HEK293 (cell line): ENCODE measurements at regions not wholly inside any gene's neighbourhood (a gene's known extent, or its start where the extent isn't known, plus 50 kb on each side); places are given as distances from the start of the nearest gene placed in this dataset.

Experiments used
- CTCF ChIA-PET: fragments of 350-600 bp; formaldehyde crosslinking; extraction: SDS; loops from one replicate; lab custom pipeline; 2021; ENCODE audit warnings: antibody characterized with exemption; lab: Yijun Ruan, JAX
- POLR2A ChIA-PET: fragments of 300-600 bp; formaldehyde crosslinking; extraction: SDS; loops from one replicate; lab custom pipeline; 2020; ENCODE audit warnings: antibody characterized with exemption, inconsistent platforms; lab: Yijun Ruan, JAX
- H3K27ac ChIP-seq: fragments of 200-500 bp; sonication (Bioruptor generic); 2 replicates; pipeline ENCODE4 v1.5.1; 2014; ENCODE audit warnings: low read depth, low read length, control low read depth, inconsistent platforms; ENCODE audit errors: extremely low read depth
- H3K36me3 ChIP-seq, 2 experiments: fragments of 200-500 bp in 1 of 2; sonication (Bioruptor generic) in 1 of 2; 1 replicate in 1 of 2; 2 replicates in 1 of 2; pipeline ENCODE4 v1.5.1; 2014 to 2017; ENCODE audit warnings: inconsistent platforms in 2 of 2, low read length in 2 of 2; ENCODE audit not compliant: control insufficient read depth in 2 of 2, insufficient read depth in 1 of 2
- H3K4me1 ChIP-seq: fragments of 200-500 bp; sonication (Bioruptor generic); 2 replicates; pipeline ENCODE4 v1.5.1; 2014; ENCODE audit warnings: mild to moderate bottlenecking, low read length, inconsistent platforms; ENCODE audit not compliant: control insufficient read depth, insufficient read depth
- H3K4me3 ChIP-seq: 2 replicates; pipeline ENCODE4 v1.5.1; 2011; ENCODE audit warnings: low read depth, mild to moderate bottlenecking, control low read depth, low read length, moderate library complexity
- H3K9me3 ChIP-seq: fragments of 200-500 bp; sonication (Bioruptor generic); 2 replicates; pipeline ENCODE4 v1.5.1; 2014; ENCODE audit warnings: low read depth, low read length, inconsistent platforms; ENCODE audit not compliant: control insufficient read depth, insufficient read depth
- PRDM1 ChIP-seq: fragments of 450-650 bp; formaldehyde crosslinking; IDR thresholded peaks from 2 replicates; pipeline ENCODE4; 2016; ENCODE audit warnings: missing biosample characterization, missing genetic modification characterization
- SCRT2 ChIP-seq: fragments of 450-650 bp; formaldehyde crosslinking; IDR thresholded peaks from 2 replicates; pipeline ENCODE4 v1.5.1; 2016; ENCODE audit warnings: missing biosample characterization, missing genetic modification characterization
- TSHZ1 ChIP-seq: fragments of 450-650 bp; formaldehyde crosslinking; IDR thresholded peaks from 2 replicates; pipeline ENCODE4 v1.5.1; 2016; ENCODE audit warnings: missing biosample characterization, missing genetic modification characterization, borderline replicate concordance
- ZBTB6 ChIP-seq: fragments of 450-650 bp; formaldehyde crosslinking; IDR thresholded peaks from 2 replicates; pipeline ENCODE4 v1.5.1; 2017; ENCODE audit warnings: missing biosample characterization, missing genetic modification characterization
- ZFP69B ChIP-seq: fragments of 450-650 bp; formaldehyde crosslinking; IDR thresholded peaks from 2 replicates; pipeline ENCODE4 v1.5.1; 2016; ENCODE audit warnings: missing biosample characterization, missing genetic modification characterization
- ZNF157 ChIP-seq: fragments of 450-650 bp; formaldehyde crosslinking; IDR thresholded peaks from 2 replicates; pipeline ENCODE4 v1.5.1; 2016; ENCODE audit warnings: missing biosample characterization, missing genetic modification characterization
- ZNF239 ChIP-seq: fragments of 450-650 bp; formaldehyde crosslinking; IDR thresholded peaks from 2 replicates; pipeline ENCODE4 v1.5.1; 2016; ENCODE audit warnings: missing biosample characterization, missing genetic modification characterization
- ZNF280D ChIP-seq: fragments of 450-650 bp; formaldehyde crosslinking; IDR thresholded peaks from 2 replicates; pipeline ENCODE4 v1.5.1; 2016; ENCODE audit warnings: missing biosample characterization, missing genetic modification characterization
- ZNF324 ChIP-seq: fragments of 450-650 bp; formaldehyde crosslinking; IDR thresholded peaks from 2 replicates; pipeline ENCODE4 v1.5.1; 2016; ENCODE audit warnings: missing biosample characterization, missing genetic modification characterization
- ZNF423 ChIP-seq: fragments of 450-650 bp; formaldehyde crosslinking; IDR thresholded peaks from 2 replicates; pipeline ENCODE4 v1.5.1; 2016; ENCODE audit warnings: missing biosample characterization, missing genetic modification characterization
- ZNF623 ChIP-seq: fragments of 450-650 bp; formaldehyde crosslinking; IDR thresholded peaks from 2 replicates; pipeline ENCODE4 v1.5.1; 2016; ENCODE audit warnings: missing biosample characterization, missing genetic modification characterization
- ZNF747 ChIP-seq: fragments of 450-650 bp; formaldehyde crosslinking; IDR thresholded peaks from 2 replicates; pipeline ENCODE4 v1.5.1; 2016; ENCODE audit warnings: missing biosample characterization, missing genetic modification characterization
- ZNF76 ChIP-seq: fragments of 450-650 bp; formaldehyde crosslinking; IDR thresholded peaks from 2 replicates; pipeline ENCODE4; 2016; ENCODE audit warnings: low read depth, missing biosample characterization, missing genetic modification characterization, borderline replicate concordance
- ZSCAN30 ChIP-seq: fragments of 450-650 bp; IDR thresholded peaks from 2 replicates; pipeline ENCODE4 v1.5.1; 2018; ENCODE audit warnings: missing biosample characterization, mild to moderate bottlenecking, missing genetic modification characterization, moderate library complexity
- TF ChIP-seq, protein P1 (sequence below): fragments of 450-650 bp; formaldehyde crosslinking; IDR thresholded peaks from 2 replicates; pipeline ENCODE4 v1.5.0; 2017; ENCODE audit warnings: missing biosample characterization, missing genetic modification characterization, borderline replicate concordance
- TF ChIP-seq, protein P2 (sequence below): fragments of 450-650 bp; formaldehyde crosslinking; IDR thresholded peaks from 2 replicates; pipeline ENCODE4 v1.5.1; 2016; ENCODE audit warnings: missing biosample characterization, missing genetic modification characterization

- Histone ChIP-seq H3K9me3 (no peaks in the 10 kb centered on the region), H3K4me3 (no peak overlapping the region), H3K27ac (no peak overlapping the region), H3K4me1 (no peaks in the 10 kb centered on the region), H3K36me3 (no peaks in the 10 kb centered on the region)
- CTCF ChIA-PET = interaction anchor here (0.5 to 7.0 kb wide), 9 partner anchors 13 to 685 kb away, joined by 3 to 99 read pairs (median 4); no protein-coding TSS in a partner anchor
- POLR2A ChIA-PET = interaction anchor here (0.6 kb wide), 1 partner anchor 338 kb away, joined by 6 read pairs; no protein-coding TSS in a partner anchor
- TF ChIP-seq ZNF324 = no peak
- TF ChIP-seq ZNF239 (tag by site-specific recombination) = no peak
These were observed 147.0 kb upstream of the NAV2 start for GRCh38 chr11:19565639-19566038.

GRCh38 chr11:19562156-19562555 lies 150.5 kb upstream of the NAV2 start:
- no peak for TF ChIP-seq ZSCAN30
- TF ChIP-seq, protein P1, sequence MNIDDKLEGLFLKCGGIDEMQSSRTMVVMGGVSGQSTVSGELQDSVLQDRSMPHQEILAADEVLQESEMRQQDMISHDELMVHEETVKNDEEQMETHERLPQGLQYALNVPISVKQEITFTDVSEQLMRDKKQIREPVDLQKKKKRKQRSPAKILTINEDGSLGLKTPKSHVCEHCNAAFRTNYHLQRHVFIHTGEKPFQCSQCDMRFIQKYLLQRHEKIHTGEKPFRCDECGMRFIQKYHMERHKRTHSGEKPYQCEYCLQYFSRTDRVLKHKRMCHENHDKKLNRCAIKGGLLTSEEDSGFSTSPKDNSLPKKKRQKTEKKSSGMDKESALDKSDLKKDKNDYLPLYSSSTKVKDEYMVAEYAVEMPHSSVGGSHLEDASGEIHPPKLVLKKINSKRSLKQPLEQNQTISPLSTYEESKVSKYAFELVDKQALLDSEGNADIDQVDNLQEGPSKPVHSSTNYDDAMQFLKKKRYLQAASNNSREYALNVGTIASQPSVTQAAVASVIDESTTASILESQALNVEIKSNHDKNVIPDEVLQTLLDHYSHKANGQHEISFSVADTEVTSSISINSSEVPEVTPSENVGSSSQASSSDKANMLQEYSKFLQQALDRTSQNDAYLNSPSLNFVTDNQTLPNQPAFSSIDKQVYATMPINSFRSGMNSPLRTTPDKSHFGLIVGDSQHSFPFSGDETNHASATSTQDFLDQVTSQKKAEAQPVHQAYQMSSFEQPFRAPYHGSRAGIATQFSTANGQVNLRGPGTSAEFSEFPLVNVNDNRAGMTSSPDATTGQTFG (tag by site-specific recombination) = no peak
- TF ChIP-seq ZBTB6 (tag by site-specific recombination) = no peak
- TF ChIP-seq ZNF76 (tag by site-specific recombination) = no peak
- no peak for TF ChIP-seq PRDM1 (tag by site-specific recombination)
- TF ChIP-seq ZNF623 = no peak
- no peak for TF ChIP-seq ZNF280D
- TF ChIP-seq ZNF747 (tag by site-specific recombination) = no peak
- no peak for TF ChIP-seq TSHZ1 (tag by site-specific recombination)
- TF ChIP-seq, protein P2, sequence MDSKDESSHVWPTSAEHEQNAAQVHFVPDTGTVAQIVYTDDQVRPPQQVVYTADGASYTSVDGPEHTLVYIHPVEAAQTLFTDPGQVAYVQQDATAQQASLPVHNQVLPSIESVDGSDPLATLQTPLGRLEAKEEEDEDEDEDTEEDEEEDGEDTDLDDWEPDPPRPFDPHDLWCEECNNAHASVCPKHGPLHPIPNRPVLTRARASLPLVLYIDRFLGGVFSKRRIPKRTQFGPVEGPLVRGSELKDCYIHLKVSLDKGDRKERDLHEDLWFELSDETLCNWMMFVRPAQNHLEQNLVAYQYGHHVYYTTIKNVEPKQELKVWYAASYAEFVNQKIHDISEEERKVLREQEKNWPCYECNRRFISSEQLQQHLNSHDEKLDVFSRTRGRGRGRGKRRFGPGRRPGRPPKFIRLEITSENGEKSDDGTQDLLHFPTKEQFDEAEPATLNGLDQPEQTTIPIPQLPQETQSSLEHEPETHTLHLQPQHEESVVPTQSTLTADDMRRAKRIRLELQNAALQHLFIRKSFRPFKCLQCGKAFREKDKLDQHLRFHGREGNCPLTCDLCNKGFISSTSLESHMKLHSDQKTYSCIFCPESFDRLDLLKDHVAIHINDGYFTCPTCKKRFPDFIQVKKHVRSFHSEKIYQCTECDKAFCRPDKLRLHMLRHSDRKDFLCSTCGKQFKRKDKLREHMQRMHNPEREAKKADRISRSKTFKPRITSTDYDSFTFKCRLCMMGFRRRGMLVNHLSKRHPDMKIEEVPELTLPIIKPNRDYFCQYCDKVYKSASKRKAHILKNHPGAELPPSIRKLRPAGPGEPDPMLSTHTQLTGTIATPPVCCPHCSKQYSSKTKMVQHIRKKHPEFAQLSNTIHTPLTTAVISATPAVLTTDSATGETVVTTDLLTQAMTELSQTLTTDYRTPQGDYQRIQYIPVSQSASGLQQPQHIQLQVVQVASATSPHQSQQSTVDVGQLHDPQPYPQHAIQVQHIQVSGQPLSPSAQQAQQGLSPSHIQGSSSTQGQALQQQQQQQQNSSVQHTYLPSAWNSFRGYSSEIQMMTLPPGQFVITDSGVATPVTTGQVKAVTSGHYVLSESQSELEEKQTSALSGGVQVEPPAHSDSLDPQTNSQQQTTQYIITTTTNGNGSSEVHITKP (tag by site-specific recombination) = no peak
- no peak for TF ChIP-seq ZNF423 (tag by site-specific recombination)
- no peak for TF ChIP-seq SCRT2 (tag by site-specific recombination)
- no peak for TF ChIP-seq ZFP69B (tag by site-specific recombination)
- no peak for TF ChIP-seq ZNF157 (tag by site-specific recombination)
- CTCF ChIA-PET = interaction anchor here (0.7 to 7.0 kb wide), 7 partner anchors 8 to 345 kb away, joined by 3 to 99 read pairs (median 15); no protein-coding TSS in a partner anchor
- Histone ChIP-seq H3K4me1 (no peaks in the 10 kb centered on the region), H3K27ac (no peak overlapping the region), H3K4me3 (no peak overlapping the region), H3K9me3 (no peaks in the 10 kb centered on the region), H3K36me3 (no peaks in the 10 kb centered on the region)
- POLR2A ChIA-PET = no interaction called here
